ENCODE measurements at regions not wholly inside any gene's neighbourhood (a gene's known extent, or its start where the extent isn't known, plus 50 kb on each side); places are given as distances from the start of the nearest gene placed in this dataset.

- TF ChIP-seq RAD21 (IDR thresholded peaks at IDR 0.05) = no peak
- TF ChIP-seq SP1 (IDR thresholded peaks at IDR 0.05) = no peak
- no peak for TF ChIP-seq JUND (IDR thresholded peaks at IDR 0.05)
- TF ChIP-seq CTCF (IDR thresholded peaks at IDR 0.05; ENCODE audit: low read depth, low read length, missing input control) = no peak
- no peak for TF ChIP-seq ZBTB33 (IDR thresholded peaks at IDR 0.05)
- no peak for TF ChIP-seq MAX (IDR thresholded peaks at IDR 0.05)
Measured at GRCh38 chr6:113597231-113597583, 259.9 kb upstream of the MARCKS start.
